HepG2 (cell line): ENCODE measurements at regions not wholly inside any gene's neighbourhood (a gene's known extent, or its start where the extent isn't known, plus 50 kb on each side); places are given as distances from the start of the nearest gene placed in this dataset.

Source experiments
- ATAC-seq: fragments of 200-7000 bp; cut with Tn5 transposase; 3 replicates; pipeline ENCODE4 v1.9.1; 2020; ENCODE audit warnings: mild to moderate bottlenecking, moderate library complexity
- BruUV-seq: library from RNA; stranded (reverse); fragments of 400-500 nt; replicated peaks from 2 replicates; lab custom pipeline; 2021; lab: Mats Ljungman, UMichigan
- CTCF ChIA-PET: fragments of 300-600 bp; formaldehyde crosslinking; extraction: SDS; loops from one replicate; lab custom pipeline; 2021; ENCODE audit warnings: low total read pairs, inconsistent platforms, low intra/inter-chr PET ratio; lab: Yijun Ruan, JAX
- POLR2A ChIA-PET: fragments of 350-600 bp; sonication (Branson Sonifier 250); formaldehyde crosslinking; loops from one replicate; lab custom pipeline; 2020; ENCODE audit warnings: antibody characterized with exemption, inconsistent platforms; lab: Yijun Ruan, JAX
- DNase-seq: peaks from one replicate; pipeline ENCODE4 v3.0.0-alpha.2; 2015; ENCODE audit warnings: low spot score
- FAIRE-seq: peaks from 3 replicates; lab custom pipeline; 2011; peaks lifted over from hg19 to GRCh38; lab: Jason Lieb, UNC
- H2AFZ ChIP-seq: one replicate; pipeline ENCODE4 v1.6.1; 2011; ENCODE audit warnings: low read length, inconsistent platforms
- H3K27ac ChIP-seq: fragments of 300-600 bp; 3 replicates; pipeline ENCODE4 v1.8.0; 2011; ENCODE audit warnings: mixed run types, mild to moderate bottlenecking, mixed read lengths, low read length, inconsistent platforms; ENCODE audit not compliant: insufficient read depth; ENCODE audit errors: extremely low read length
- H3K27me3 ChIP-seq, 2 experiments: fragments of 200-600 bp in 1 of 2; 2 replicates in 1 of 2; 3 replicates in 1 of 2; pipeline versions ENCODE4 v1.6.0 to v1.8.0; 2011; ENCODE audit warnings: low read length in 2 of 2, mild to moderate bottlenecking in 2 of 2, moderate library complexity in 2 of 2, inconsistent platforms in 1 of 2; ENCODE audit not compliant: insufficient read depth in 2 of 2, control insufficient read depth in 1 of 2
- H3K36me3 ChIP-seq, 2 experiments: fragments of 200-600 bp in 1 of 2; replicated peaks in 1 of 2; 2 replicates in 1 of 2; 3 replicates in 1 of 2; pipeline versions ENCODE4 v1.5.1 to v1.8.0; 2011; ENCODE audit warnings: low read length in 2 of 2, inconsistent platforms in 1 of 2; ENCODE audit not compliant: insufficient read depth in 2 of 2, control insufficient read depth in 1 of 2
- H3K4me1 ChIP-seq: 2 replicates; pipeline ENCODE4 v1.5.1; 2012; ENCODE audit warnings: low read length, inconsistent platforms; ENCODE audit not compliant: insufficient read depth
- H3K4me2 ChIP-seq: 2 replicates; pipeline ENCODE4 v1.6.0; 2011; ENCODE audit warnings: low read depth, low read length, inconsistent platforms
- H3K4me3 ChIP-seq, 3 experiments: fragments of 200-600 bp in 1 of 3; sonication (generic), shearing (Covaris generic) in 1 of 3; replicated peaks in 1 of 3; 2 replicates each; pipeline ENCODE4 v1.5.1; 2011 to 2016; ENCODE audit warnings: low read length in 3 of 3, inconsistent platforms in 2 of 3, low read depth in 2 of 3, mild to moderate bottlenecking in 2 of 3, control low read depth in 1 of 3, mixed read lengths in 1 of 3; ENCODE audit not compliant: insufficient read depth in 1 of 3
- H3K79me2 ChIP-seq: one replicate; pipeline ENCODE4 v1.6.1; 2011; ENCODE audit warnings: low read length, inconsistent platforms; ENCODE audit not compliant: insufficient read depth
- H3K9ac ChIP-seq: 2 replicates; pipeline ENCODE4 v1.6.0; 2011; ENCODE audit warnings: mild to moderate bottlenecking, low read depth, low read length, inconsistent platforms; ENCODE audit not compliant: insufficient read depth
- H3K9me3 ChIP-seq: 2 replicates; pipeline ENCODE4 v1.5.1; 2012; ENCODE audit warnings: mild to moderate bottlenecking, low read length
- H4K20me1 ChIP-seq: 2 replicates; pipeline ENCODE4 v1.6.0; 2011; ENCODE audit warnings: inconsistent platforms, mild to moderate bottlenecking, low read length, moderate library complexity; ENCODE audit not compliant: insufficient read depth
- AHR ChIP-seq: IDR thresholded peaks from 2 replicates; pipeline ENCODE4 v1.6.1; 2018; ENCODE audit warnings: missing genetic modification reagents, missing compliant biosample characterization
- CREB3 ChIP-seq: sonication (generic); formaldehyde crosslinking; IDR thresholded peaks from 2 replicates; pipeline ENCODE4 v1.5.0; 2020; ENCODE audit warnings: missing genetic modification reagents
- CREBL2 ChIP-seq: sonication (generic); formaldehyde crosslinking; IDR thresholded peaks from 2 replicates; pipeline ENCODE4 v1.8.1; 2023; ENCODE audit warnings: missing genetic modification reagents, mild to moderate bottlenecking, borderline replicate concordance
- E2F1 ChIP-seq: sonication (generic); formaldehyde crosslinking; IDR thresholded peaks from 2 replicates; pipeline ENCODE4 v1.5.0; 2020; ENCODE audit warnings: missing genetic modification reagents
- FOXK1 ChIP-seq: sonication (generic); formaldehyde crosslinking; IDR thresholded peaks from 2 replicates; pipeline ENCODE4 v1.4.0; 2020; ENCODE audit warnings: low read depth, missing genetic modification reagents, borderline replicate concordance
- NFE2 ChIP-seq: sonication (generic); formaldehyde crosslinking; IDR thresholded peaks from 2 replicates; pipeline ENCODE4 v1.4.0; 2020; ENCODE audit warnings: missing genetic modification reagents
- SMYD3 ChIP-seq: sonication (generic); formaldehyde crosslinking; IDR thresholded peaks from 2 replicates; pipeline ENCODE4 v1.8.1; 2023; ENCODE audit warnings: mild to moderate bottlenecking, missing genetic modification reagents
- ZC3H13 ChIP-seq: sonication (generic); formaldehyde crosslinking; IDR thresholded peaks from 2 replicates; pipeline ENCODE4 v1.8.1; 2023; ENCODE audit warnings: mild to moderate bottlenecking, missing genetic modification reagents, moderate library complexity
- ZNF468 ChIP-seq: sonication (generic); formaldehyde crosslinking; IDR thresholded peaks from 2 replicates; pipeline ENCODE4 v1.8.0; 2022; ENCODE audit warnings: mild to moderate bottlenecking, moderate library complexity, missing genetic modification reagents
- ZNF543 ChIP-seq: sonication (generic); formaldehyde crosslinking; IDR thresholded peaks from 2 replicates; pipeline ENCODE4 v1.4.0; 2020; ENCODE audit warnings: mild to moderate bottlenecking, missing genetic modification reagents
- ZNF546 ChIP-seq: sonication (generic); formaldehyde crosslinking; conservative IDR thresholded peaks from 2 replicates; pipeline ENCODE4 v1.8.1; 2023; ENCODE audit warnings: mild to moderate bottlenecking, missing genetic modification reagents
- ZNF552 ChIP-seq: sonication (generic); formaldehyde crosslinking; IDR thresholded peaks from 2 replicates; pipeline ENCODE4 v1.9.0; 2022; ENCODE audit warnings: missing genetic modification reagents, mild to moderate bottlenecking, borderline replicate concordance
- ZNF720 ChIP-seq: sonication (generic); formaldehyde crosslinking; IDR thresholded peaks from 2 replicates; pipeline ENCODE4 v1.4.0; 2020; ENCODE audit warnings: missing genetic modification reagents
- ZNF773 ChIP-seq: sonication (generic); formaldehyde crosslinking; IDR thresholded peaks from 2 replicates; pipeline ENCODE4 v1.4.0; 2020; ENCODE audit warnings: missing genetic modification reagents, borderline replicate concordance
- in situ Hi-C: cut with HindIII; loops from 2 replicates; pipeline ENCODE4 v1.10.0; 2017; ENCODE audit warnings: low pct_unique_long_range_greater_than_20kb; ENCODE audit not compliant: extremely low pct_ligation_motif_present
- intact Hi-C: fragments of 100-400 bp; cut with micrococcal nuclease; formaldehyde crosslinking; loops from one replicate; pipeline ENCODE4 v1.10.0; 2022; ENCODE audit not compliant: unreplicated experiment

- BruUV-seq = no TSS peak
- Histone ChIP-seq H3K79me2 (no peaks in the 10 kb centered on the region), H3K4me2 (no peak overlapping the region), H4K20me1 (no peaks in the 10 kb centered on the region), H3K27ac (no peak overlapping the region), H3K27me3 (peaks cover 0 to 1% of the 10 kb centered on the region in 2 experiments; a peak in 1 of 5 replicates), H3K9me3 (no peaks in the 10 kb centered on the region), H3K9ac (no peak overlapping the region), H3K36me3 (no peaks in the 10 kb centered on the region)
- FAIRE-seq (no peak), DNase-seq (no peak), ATAC-seq (no peak)
- CTCF ChIA-PET = no interaction called here
- in situ Hi-C loops (loop anchor here (5.0 kb wide), 1 partner anchor 556 kb away; no protein-coding TSS in a partner anchor), intact Hi-C loops (no loop called here)
- no peak for TF ChIP-seq E2F1 (CRISPR knock-in tag)
- TF ChIP-seq ZC3H13 (CRISPR knock-in tag) = no peak
- TF ChIP-seq CREBL2 (CRISPR knock-in tag) = no peak
- no peak for TF ChIP-seq SMYD3 (CRISPR knock-in tag)
- no peak for TF ChIP-seq CREB3
- no peak for TF ChIP-seq ZNF552 (CRISPR knock-in tag)
- no peak for TF ChIP-seq FOXK1 (CRISPR knock-in tag)
- TF ChIP-seq NFE2 (CRISPR knock-in tag) = no peak
- TF ChIP-seq AHR (CRISPR knock-in tag) = no peak
- TF ChIP-seq ZNF720 (CRISPR knock-in tag) = no peak
- TF ChIP-seq ZNF468 (CRISPR knock-in tag) = no peak
- TF ChIP-seq ZNF773 (CRISPR knock-in tag) = no peak
- no peak for TF ChIP-seq ZNF543
- TF ChIP-seq ZNF546 (CRISPR knock-in tag) = no peak
- TF ChIP-seq, all 625 proteins: peak for 0
- Histone ChIP-seq H3K4me3 (no peak overlapping the region), H2AFZ (no peak overlapping the region), H3K4me1 (no peaks in the 10 kb centered on the region)
- POLR2A ChIA-PET = no interaction called here
These were observed 242.4 kb downstream of the OGFRL1 start for GRCh38 chr6:71531006-71531405.
